NCI-H1105 (cell line): ENCODE measurements at regions not wholly inside any gene's neighbourhood (a gene's known extent, or its start where the extent isn't known, plus 50 kb on each side); places are given as distances from the start of the nearest gene placed in this dataset.
A peak's percentile ranks its signal among the peaks of the same experiment; 100 is the strongest.

ENCODE experiments used
- DNase-seq: peaks from one replicate; lab custom pipeline; 2025; lab: John Stamatoyannopoulos, UW

DNA sequence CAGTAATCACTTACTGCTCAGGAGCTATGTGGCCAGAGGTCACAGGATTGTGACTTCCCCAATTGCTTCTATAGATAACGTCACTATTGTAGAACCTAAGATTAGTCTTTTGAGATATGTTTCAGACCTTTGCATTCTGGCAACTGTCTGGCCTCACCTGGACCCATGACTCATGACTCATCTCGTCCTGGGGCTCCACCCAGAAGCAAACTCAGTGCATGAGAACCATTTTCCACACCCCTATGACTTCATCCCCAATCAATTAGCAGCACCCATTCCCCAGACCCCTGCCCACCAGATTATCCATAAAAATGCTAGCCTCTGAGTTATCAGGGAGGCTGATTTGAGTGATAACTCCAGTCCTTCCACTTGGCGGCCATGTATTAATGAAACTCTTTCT lies 186.9 kb downstream of the EMP1 start:
- DNase-seq = no peak

DNA sequence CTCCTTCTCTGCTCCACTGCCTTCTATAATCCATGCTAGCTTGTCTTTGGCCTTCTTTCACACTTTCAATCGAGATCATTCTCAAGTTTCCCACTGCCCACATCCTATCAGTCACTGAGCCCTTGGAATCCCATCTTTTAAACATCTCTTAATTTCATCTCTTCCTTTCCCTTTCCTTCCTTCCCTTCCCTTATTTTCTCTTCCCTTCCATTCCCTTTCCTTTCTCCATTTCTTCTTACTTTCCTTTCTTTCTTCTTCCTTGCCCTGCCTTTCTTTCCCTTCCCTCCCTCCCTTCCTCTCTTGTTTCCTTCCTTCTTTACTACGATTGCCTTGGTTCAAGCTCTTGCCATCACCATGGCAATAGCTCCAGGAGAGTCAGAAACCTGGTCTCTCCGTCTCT lies 183.8 kb downstream of the EMP1 start:
- no peak for DNase-seq

DNA sequence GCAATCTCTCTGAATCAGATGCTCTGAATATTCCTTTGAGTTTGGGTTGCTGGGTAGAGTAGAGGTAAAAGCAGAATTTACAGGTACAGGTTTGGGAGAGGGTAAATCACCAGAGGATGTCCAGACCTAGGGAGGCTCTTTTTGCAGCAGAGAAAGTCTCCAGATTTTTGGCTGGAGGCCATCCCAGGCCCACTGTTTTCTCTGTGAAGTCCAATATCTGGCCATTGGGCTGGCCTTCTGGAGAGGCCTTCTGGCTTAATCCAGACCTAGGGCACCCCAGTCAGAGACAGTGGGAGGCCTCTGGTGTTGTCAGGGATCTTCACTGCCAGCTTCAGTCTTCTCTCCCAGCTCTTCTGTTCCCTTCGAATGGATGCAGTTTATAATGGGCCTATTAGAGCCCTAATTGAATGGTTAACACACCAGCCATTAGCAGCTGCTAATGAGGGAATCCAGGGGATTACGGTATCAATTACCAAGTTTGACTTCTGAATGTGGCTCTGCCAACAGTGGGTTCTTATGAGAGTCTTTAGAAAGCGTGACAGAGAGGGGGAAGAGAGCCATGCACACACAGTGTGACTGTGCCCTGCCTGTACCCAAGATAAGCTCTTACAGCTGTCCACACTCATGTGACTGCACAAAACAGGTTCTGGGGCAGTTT lies 183.1 kb downstream of the EMP1 start:
- DNase-seq = no peak

DNA sequence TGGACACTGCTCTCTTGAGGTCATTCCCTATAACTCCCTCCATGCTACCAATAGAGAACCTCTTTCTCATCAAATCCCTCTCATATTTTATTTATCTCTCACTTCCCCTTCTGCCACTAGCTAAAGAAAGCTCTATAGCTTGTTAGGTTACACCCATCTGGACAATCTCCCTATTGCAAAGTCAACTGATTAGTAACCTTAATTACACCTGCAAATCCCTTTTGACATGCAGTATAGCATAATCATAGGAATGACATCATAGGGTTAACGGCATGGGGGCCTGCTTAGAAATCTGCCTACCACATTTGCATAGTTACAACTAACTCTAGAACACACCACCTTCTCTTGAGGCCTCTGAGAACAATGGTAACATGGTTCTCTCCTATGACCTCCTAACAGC lies 181.2 kb downstream of the EMP1 start:
- DNase-seq = no peak

DNA sequence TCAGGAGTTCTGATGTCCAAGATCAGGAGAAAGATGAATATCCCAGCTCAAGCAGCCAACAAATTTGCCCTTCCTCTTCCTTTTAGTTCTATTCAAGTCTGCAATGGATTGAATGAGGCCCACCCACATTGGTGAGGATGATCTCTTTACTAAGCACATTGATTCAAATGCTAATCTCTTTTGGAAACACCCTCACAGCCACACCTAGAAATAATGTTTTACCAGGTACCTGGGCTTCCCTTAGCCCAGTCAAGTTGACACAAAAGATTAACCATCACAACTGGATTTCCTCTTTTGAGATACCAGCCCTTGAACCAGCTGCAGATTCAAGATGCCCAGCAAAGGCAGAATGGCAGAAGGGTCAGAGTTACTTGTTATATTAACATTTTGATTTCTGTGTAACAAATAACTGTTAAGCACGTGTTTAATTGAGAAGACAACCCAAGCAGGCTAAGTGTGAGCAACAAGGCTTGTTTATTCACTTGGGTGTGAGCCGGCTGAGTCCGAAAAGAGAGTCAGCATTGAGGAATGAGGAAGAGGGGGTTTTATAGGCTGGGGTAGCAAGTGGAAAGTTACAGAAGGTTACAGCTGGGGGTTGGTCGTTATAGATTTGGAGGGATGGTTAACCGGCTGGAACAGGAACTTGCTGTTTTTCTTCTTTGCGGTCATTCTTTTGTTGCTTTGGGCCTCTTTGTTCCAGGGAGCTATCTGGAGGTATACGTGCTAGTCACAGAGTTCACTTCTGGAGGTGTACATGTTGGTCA lies 180.3 kb downstream of the EMP1 start:
- DNase-seq = no peak

DNA sequence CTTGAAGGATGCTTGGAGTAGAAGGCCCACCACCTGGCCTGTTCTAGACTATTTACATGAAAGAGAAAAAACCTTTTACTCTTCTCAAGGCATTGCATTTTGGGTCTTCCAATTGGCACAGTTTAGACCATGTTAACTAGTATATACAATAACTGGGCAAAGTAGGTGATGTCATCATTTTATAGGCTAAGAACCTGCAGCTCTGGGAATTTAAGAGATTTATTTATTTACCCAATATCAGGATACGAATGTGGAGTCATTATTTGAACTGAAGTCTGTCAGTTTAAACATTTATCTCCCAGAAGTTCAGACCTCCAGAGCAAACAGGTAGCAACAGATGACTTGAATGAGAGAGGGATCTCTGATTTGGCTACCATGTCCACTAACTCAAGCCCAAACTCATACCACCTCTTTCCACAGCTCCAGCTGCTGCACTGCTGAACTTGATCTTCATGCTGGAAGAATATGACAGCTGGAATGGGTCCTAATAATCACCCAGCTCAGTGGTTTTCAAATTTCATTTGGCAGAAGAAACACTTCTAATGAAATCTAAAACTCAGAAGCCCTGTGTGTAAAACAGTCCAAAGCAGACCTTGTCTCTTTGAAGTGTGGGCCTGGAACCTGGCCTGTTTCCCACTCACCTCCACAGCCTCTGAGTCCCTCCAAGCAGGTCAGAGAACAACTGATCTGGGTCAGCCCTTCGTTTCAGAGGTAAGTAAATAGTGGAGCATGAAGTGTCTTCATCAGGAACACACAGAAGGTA lies 179.2 kb downstream of the EMP1 start:
- no peak for DNase-seq

DNA sequence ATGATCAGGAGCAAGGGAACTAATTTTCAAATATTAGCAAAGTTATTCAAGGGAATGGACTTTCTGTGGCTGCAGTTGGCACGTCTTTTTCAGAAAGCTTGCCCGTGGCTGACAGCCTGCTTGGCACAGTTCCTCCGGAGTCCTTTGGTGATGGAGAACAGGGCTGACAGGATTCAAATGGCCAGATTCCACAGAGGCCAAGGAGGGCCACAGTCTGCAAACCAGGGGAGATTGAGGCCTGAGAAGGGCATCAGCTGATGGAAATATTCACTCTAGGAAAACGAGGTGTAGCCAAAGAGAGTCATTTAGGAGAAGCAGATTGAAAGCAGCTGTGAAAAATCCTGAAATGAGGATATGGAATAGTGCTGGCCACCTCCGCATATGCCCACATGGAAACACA lies 178.3 kb downstream of the EMP1 start:
- DNase-seq = no peak

DNA sequence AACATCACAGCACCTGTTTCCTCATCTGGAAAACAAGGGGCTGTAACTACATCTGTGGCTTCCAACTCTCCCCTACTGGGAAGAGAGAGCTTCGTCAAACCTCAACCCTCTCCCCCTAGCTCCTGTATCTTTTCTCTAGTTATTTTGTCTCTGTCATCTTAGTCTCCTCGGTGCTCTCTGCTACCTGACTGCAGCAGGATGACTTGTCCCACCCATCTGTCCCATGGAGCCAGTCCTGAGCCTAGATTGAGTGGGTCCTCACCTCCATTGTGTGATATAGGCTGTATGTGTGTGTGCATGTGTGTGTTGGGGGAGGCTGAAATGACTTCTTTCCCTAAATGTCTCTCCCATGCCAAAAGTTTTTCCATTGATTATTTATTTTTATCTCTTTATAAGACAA lies 177.3 kb downstream of the EMP1 start:
- DNase-seq = no peak

DNA sequence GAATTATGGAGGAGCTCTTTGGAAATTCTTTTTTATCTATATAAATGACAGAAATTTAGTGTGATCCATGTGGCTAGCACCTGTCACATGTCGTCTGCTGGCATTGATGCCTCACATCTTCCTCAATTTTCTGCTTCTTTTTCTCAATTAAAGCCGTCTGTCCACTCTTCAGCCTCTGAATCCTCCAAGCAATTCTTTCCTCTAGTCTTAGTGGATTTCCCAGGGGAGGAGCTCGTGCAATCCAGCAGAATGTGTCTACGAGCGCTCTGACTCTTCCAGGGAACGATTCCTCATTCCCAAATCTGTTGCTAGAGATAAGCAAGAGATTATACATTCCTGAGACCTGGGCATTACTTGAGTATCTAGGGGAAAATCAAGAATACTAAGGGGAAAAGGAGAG lies 176.6 kb downstream of the EMP1 start:
- DNase-seq = no peak

DNA sequence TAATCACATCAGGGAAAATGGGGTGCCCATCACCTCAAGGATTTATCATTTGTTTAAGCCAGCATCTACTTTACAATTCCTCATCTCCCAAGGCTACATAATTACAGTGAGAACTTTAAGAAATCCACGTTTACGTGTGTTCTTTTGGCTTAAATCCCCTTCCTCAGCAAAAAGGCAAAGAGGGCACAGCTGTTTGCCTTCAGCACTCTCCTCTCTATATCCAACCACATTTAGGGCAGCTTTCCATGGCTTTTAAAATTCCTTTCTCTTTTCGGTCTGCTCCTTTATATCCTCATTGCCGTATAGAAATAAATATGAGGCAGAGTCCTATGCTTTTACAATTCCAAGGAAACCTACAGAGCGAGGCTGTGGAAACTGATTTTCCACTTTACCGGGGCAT lies 175.9 kb downstream of the EMP1 start:
- DNase-seq = no peak

DNA sequence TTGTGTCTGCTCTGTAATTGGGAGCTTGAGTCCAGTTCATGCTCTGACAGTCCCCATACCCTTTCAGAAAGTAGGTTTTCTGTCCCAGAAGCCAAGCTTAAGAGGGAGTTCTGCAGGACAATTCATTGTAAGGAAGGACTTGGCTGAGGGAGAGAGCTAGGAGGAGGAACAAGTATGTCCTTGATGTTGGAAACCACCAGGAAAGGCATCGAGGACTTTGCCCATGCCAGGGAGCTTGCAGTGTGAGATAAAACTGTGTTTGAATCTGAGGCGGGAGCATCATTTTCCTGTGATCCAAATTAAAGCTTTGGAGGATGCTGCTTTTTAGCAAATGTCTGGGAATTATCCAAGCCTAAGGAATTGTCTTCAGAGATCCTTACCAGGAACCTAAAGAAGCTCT lies 175.3 kb downstream of the EMP1 start:
- no peak for DNase-seq

DNA sequence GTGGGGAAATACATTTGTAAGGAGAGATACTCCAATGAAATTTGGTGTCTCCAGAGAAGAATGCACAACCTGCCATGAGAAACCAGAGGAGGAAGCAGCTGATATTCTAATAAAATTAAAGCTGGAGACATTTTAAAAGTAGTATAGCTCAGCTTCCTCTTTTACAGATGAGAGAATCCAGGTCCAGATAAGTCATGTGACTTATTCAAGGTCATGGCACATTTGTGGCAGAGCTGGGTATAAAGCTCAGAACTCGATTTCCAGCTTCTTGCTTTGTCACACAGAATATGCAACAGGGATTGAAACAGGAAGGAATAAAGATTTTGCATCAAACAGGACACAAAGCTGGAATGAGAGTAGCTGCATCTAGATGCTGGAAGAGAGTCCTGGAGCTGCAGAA lies 174.8 kb downstream of the EMP1 start:
- DNase-seq = no peak

DNA sequence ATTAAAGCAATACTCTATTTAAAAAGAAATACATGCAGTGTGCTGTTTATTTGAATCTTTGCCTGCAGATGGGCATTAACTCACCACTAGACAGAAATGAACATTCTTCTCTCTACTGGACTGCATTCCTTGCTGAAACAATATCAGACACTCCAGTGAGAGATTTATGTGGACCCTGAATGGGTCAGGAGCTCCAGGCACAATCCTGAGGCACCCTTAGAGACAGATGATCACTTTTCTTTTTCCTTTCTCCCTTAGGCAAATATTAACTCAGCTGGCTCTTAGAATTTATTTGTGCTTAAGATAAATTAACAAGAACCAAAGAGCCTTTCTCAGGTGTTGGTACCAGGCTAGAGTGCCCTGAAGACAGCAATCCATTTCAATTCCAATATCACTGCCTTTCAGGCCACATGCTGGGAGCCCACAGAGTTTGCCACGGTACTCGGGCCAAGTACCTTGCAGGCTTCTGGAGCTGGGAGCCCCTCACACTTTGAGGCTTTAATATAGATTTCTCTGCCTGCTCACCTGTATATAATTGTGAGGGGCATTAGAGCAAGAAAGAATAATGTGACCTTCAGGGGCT lies 173.0 kb downstream of the EMP1 start:
- DNase-seq = no peak

DNA sequence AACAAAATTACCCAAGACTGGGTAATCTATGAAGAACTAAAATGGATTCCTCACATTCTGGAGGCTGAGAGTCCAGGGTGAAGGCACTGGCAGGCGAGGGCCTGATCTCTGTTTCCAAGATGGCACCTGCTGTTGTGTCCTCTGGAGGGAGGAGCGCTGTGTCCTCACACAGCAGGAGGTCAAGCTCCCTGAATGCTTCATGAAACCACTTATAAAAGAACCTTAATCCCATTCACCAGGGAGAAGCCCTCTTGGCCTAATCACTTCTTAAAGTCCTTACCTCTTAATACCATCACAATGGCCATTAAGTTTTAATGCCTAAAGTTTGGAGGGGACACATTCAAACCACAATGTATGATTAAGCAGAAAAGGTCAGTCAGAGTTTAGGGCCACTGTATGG lies 172.4 kb downstream of the EMP1 start:
- no peak for DNase-seq

DNA sequence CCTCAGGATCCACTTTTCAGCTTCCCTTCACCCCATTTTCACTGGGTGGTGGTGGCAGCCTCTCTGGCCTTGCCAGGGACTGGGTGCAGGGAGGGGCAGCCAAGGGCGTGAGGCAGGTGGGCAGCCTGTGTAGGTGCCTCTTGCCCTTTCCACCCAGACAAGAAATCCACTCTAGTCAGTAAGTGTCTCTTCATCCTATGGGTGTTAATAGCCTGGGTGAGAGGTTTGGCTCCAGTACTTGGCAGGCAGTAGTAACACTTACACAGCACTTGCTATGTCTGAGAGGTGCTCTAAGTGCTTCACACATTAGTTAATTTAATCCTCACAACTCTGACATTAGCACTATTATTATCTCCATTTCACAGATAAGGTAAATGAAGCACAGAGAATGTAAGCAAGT lies 171.9 kb downstream of the EMP1 start:
- DNase-seq = no peak

DNA sequence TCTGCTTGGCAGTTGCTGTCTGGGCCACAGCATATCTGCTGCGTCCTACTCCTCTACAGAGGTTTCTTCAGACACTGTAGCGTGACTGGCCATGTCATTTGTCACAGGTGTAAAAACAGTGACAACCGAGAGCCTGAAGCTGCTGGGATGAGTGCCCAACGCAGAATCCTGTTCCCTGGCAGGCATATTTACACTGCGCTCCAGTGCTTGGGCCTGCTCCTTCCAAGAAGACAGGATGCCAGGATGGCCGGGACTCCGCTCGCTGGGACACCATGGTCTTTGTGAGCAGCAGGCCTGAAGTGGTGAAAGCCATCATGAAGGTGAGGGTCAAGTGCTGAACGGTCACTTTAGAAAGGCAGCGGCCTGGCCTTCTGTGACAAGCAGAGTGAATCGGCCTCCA lies 171.4 kb downstream of the EMP1 start:
- no peak for DNase-seq

DNA sequence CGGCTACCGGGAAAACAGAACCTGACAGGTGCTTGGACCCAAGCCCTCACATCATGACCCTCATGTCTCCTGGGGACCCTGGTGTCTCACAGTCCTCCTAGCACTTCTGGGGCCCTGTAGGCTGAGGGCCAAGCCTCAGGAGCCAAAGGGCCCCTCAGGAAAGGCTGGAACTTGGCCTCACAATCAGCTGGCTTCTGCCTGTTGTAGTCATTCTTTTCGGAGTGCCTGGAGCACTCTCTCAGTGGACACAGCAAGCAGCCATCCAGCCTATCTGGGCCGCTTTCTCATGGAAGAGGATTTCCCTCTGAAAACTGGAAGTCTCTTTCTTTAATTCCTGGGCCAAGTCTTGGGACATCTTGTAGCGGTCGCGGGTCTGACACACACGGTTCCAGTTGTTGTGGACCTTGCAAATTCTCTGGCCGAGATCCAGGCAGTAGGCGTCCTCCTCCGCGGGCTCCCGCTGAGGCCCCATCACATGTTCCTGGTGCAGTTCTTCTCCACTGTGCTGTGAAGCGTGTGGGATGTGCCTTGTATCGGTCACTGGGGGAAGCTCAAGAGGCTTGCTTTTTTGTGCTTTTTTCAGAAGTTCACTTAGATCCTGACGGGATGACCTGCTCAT lies 169.3 kb downstream of the EMP1 start:
- DNase-seq = no peak

DNA sequence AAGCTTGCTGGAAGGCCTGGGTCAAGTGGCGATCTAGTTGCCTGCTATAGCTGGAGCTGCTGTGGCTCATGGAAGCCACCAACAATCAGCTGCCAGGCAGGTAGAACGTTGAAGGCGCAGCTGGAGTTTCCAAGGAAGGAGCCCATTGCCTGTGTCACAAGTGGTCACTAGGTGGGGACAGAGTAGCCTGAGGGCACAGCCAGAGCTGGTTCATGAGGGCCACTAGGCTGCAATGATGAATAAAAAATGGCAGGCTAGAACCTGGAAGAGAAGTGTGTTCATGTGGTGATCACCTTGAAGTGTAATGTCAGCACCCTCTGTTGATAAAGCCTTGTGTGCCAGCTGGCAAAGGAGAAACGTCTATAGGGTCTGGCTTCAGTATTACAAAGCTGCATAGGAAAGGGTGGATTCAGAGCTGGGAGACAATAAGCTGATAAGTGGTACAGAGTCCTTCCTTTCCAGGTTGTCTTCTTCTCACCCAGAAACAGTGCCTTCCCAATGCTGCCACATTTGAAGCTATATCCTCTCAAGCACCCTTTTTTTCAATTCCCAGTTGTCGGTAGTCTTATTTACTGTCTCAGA lies 165.8 kb downstream of the EMP1 start:
- DNase-seq = peak; percentile 72

DNA sequence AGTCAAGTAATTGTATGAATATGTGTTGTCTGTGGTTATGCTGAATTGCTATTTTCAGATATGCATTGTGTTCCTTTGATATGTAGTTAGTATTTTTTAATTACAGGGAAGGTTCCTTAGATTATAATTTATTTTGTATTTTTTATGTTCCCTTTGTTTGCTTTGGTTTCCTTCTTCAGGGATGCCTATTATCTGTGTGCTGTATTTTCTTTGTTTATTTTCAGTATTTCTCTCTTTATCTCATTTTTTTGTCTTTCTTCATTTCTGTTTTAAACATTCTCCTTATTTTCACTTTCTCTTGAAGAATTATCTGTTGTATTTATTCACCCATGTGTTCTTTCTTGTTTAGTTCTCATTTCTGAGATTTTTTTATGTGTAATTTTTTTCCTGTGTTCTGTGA lies 163.1 kb downstream of the EMP1 start:
- DNase-seq = no peak

DNA sequence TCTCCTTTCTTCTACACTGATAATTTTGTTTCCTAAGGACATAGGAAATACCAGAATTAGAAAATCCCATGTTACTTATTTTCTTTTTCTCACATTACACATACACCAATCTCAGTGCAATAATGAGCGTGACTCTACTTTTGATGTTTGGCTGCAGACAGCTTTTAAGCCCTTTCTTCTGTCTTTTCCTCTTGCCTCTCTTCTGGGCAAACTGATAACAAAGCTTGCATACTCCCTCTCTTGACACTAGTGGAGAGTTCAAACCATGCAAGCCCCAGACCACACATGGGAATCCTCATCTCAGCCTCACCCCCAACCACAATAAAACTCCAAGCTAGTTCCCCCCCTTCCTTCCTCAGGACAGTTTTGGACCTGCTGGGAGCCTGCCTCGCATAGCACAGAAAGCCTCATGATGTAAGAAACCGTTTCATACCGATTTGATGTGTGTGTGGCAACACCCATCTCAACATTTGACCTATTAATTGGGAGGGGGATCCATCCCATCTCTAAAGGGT lies 161.9 kb downstream of the EMP1 start:
- DNase-seq = no peak

DNA sequence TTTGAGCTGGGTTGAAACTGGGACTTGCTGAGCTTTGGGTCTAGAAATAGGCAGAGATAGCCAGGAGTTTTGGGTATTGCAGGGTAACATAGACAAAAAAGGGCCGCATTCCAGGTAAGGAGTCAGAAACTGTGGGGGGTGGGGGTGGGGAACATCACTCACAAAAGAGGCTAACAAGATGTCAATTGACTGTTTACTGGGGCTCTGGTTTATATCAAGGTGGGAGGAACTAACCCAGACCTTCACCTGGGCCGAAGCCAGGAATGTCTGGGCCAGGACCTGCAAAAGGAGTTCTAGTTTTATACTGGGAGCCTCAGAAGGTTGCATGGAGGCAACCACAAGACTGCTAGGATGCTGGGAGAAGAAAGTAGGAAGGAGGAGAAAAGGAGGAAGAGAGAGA lies 154.4 kb downstream of the EMP1 start:
- no peak for DNase-seq

DNA sequence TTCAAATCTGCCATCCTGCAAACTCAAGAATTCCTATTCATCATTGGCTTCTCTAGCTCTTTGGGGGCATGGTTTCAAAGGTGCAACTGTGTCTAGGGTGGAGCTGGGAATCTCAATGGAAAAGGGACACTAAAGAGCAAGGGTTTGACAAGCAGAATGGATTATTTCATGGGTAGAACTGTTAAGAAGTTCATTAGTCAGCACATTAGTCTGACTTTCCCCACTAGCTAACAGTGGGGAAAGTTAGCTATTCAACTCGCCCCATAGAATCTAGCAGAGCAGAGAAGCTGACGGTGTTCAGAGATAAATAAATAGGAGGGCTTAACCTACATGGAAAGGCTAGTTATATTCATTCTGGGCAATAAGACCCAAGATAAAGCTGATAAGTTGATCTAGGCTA lies 153.9 kb downstream of the EMP1 start:
- DNase-seq = no peak
